ENCODE measurements at regions not wholly inside any gene's neighbourhood (a gene's known extent, or its start where the extent isn't known, plus 50 kb on each side); places are given as distances from the start of the nearest gene placed in this dataset.

- DNase-seq (ENCODE audit: low read depth in 2 of 2) = no peak
Observed at GRCh38 chr2:45301307-45302277, 292.3 kb upstream of the SIX2 start.

DNA sequence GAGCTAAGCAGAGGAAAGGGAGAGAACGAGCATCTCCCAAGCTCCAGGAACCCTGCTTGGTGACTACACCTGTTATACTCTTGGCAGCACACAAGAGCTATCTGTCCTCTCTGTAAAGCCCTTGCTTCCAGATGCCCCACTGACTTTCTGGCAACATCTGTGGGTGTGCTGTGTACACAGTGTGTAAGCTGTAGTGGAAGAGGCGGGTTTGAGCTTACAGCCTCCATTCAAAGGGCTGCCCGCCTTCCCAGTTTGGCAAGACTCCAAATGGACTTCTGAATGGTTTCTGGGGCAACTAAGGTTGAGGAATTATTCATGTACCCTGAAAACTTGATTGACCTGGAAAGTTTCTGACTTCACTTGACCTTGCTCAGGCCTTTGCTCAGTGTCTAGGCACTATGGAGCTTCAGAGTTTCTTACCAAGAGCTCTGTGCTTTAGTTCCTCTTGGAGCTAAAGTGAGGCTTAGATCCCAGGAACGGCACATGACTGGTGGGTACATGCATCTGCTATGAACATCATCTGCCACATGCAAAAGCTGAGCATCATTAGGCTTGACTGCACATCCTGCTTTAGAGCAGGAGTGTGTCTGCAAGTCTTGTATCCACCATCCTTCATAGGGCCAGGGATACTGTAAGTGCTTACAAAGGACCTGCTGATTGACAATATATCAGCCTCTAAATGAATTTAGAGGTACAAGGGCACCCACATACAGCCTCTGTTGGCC, 290.9 kb upstream of the SIX2 start:
- no peak for DNase-seq (ENCODE audit: low read depth in 2 of 2)

DNA sequence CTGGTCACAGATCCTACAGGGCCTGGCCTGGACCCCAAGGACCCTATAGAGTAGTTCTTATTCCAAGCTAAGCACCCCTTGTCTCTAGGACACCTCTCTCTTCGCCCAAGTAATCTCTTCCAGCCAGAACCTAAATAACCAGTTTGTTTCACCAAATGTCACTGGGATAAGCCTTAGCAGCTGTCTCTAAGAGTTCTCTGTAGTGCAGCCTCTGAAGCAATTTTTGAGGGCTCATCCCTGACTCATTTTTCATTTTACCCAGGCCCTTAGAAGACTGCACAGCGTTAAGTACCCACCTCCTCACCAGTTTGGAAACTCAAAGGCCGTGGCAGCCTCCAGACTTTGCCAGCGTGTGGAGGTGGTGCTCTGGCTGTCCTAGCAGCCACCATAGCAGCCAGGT, 290.1 kb upstream of the SIX2 start:
- DNase-seq (ENCODE audit: low read depth in 2 of 2) = no peak

GRCh38 chr2:45293182-45293581, 283.9 kb upstream of the SIX2 start:
- DNase-seq (ENCODE audit: low read depth in 2 of 2) = no peak

DNA sequence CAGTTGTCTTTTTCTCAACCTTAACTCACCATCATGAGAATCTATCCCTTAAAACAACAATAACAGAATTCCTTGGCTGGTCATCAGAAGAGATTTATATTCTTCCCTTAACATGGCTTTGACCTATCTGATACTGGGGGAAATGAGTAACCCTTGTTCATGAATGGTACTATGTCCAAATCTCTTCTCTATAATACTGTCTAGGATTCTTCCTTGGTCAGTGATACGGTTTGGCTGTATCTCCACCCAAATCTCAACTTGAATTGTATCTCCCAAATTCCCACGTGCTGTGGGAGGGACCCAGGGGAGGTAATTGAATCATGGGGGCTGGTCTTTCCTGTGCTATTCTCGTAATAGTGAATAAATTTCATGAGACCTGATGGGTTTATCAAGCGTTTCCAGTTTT, 282.0 kb upstream of the SIX2 start:
- DNase-seq (ENCODE audit: low read depth in 2 of 2) = no peak

DNA sequence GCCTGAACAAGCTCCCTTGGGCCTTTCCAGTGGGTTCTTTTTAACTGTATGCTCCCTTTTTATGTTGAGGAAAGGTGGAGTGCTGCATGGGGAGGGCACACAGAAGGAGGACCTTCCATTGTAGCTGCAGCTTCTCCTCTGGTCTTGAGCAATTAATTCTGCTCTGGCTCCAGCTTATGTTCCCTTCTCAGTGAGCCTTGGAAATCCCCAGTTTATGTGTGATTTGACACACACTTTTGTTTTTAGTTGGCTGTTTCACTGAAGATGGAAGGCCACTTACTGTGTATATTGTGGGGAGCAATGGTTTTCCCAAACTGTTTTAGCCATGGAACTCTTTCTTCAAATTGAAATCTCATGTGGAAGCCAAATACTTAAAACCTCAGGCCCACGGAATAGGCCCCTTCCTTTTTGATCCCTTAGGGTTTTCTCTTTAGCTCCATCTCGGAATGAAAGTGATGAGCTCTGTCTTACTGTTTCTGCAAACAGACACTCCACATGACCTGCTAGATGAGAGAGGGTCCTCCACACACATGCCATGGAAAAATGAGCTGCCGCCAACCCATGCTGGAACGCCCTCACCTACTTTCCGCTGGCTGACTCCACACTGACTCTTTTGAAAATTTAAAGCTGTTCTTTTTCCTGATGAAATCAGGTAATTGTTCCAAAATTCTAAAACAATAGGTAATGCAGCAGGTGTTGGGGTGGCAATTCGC, 280.9 kb upstream of the SIX2 start:
- DNase-seq (ENCODE audit: low read depth in 2 of 2) = no peak

- DNase-seq (ENCODE audit: low read depth in 2 of 2) = no peak
Observed at GRCh38 chr2:45288532-45289417, 279.5 kb upstream of the SIX2 start.

- DNase-seq (ENCODE audit: low read depth in 2 of 2) = no peak
Observed at GRCh38 chr2:45287045-45287444, 277.8 kb upstream of the SIX2 start.

GRCh38 chr2:45285771-45286390, 276.6 kb upstream of the SIX2 start:
- no peak for DNase-seq (ENCODE audit: low read depth in 2 of 2)

GRCh38 chr2:45285311-45285710, 276.1 kb upstream of the SIX2 start:
- no peak for DNase-seq (ENCODE audit: low read depth in 2 of 2)

DNA sequence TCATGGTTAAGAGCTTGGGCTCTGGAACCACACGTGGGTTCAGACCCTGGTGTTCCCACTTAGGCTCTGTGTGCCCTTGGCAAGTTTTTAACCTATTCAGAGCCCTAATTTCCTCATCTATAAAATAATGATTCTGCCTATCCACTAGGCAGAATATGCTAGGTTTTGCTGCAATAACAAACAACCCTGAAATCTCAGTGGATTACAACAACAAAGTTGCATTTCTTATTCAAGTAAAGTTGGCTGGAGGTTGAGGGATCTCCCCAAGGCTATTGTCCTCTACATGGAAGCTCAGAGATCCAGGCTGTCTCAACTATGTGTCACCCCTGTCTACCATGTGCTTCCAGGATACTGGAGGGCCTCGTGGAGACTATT, 275.4 kb upstream of the SIX2 start:
- DNase-seq (ENCODE audit: low read depth in 2 of 2) = no peak

- DNase-seq (ENCODE audit: low read depth in 2 of 2) = no peak
Observed at GRCh38 chr2:45283764-45284620, 274.7 kb upstream of the SIX2 start.

DNA sequence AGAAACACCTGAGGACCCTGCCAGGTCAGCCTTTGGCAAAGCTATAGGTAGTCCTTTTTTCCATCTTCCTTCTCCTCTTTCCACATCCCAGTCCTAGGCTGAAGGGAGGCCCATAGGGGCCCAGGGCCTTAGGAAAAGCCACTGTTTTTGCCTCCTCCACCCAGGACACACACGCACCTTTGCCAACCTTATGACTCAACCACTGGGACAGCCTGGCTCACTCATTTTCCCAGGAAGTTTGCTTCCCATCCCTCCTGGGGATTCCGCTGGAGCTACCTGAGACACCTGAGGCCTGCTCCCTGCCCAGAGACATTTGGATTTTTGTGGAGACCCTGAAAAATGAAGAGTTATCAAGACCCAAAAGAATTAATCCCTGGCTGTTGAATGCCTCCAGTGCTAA, 273.4 kb upstream of the SIX2 start:
- no peak for DNase-seq (ENCODE audit: low read depth in 2 of 2)

DNA sequence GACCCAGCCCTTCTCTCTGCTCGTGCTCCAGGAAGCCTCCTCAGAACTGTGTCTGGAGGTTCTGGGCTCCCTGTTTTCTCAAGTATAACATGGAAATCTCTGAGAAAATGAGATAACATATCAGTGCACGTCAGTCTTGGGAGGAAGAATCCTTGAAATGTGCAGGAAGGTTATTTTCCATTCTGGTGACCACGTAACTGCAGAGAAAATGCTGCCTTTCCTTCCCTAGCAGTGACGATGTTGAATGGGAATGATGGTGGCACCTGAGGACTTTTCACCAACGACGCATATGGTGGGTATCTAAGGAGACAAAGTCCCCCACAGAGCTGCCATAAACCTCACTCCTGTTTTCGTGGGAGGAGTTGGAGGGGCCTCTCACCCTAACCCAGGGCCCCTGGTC, 272.1 kb upstream of the SIX2 start:
- no peak for DNase-seq (ENCODE audit: low read depth in 2 of 2)

- DNase-seq (ENCODE audit: low read depth in 2 of 2) = no peak
Observed at GRCh38 chr2:45280794-45281193, 271.5 kb upstream of the SIX2 start.

GRCh38 chr2:45279356-45279755, 270.1 kb upstream of the SIX2 start:
- DNase-seq (ENCODE audit: low read depth in 2 of 2) = no peak

GRCh38 chr2:45278365-45279078, 269.3 kb upstream of the SIX2 start:
- no peak for DNase-seq (ENCODE audit: low read depth in 2 of 2)

- no peak for DNase-seq (ENCODE audit: low read depth in 2 of 2)
Observed at GRCh38 chr2:45276914-45277313, 267.7 kb upstream of the SIX2 start.

DNA sequence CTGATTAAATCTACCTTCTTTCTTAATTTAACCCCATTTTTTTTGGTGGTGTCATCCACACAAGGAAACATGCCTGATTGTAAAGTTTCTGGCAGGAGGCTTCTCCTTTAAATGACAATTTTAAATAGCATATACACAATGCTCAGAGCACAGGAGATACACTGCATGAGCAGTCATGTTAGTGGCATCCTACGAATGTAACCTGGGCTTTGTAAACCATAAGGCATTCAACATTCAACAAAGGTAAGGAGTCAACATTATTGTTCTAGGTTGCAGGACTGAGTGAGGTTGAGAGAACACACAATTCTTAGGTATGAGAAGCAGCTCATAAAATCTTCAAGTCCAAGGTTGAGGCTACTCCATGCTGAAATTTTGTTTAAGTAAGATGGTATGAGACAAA, 266.6 kb upstream of the SIX2 start:
- DNase-seq (ENCODE audit: low read depth in 2 of 2) = no peak
